Smooth muscle cell (in vitro differentiated cells): ENCODE measurements at regions not wholly inside any gene's neighbourhood (a gene's known extent, or its start where the extent isn't known, plus 50 kb on each side); places are given as distances from the start of the nearest gene placed in this dataset.

Source experiments
- DNase-seq: peaks from one replicate; lab custom pipeline; 2025; ENCODE audit not compliant: unreplicated experiment; lab: John Stamatoyannopoulos, UW
- H2AFZ ChIP-seq: fragments of 200-600 bp; sonication (generic); 2 replicates; pipeline ENCODE4 v1.6.0; 2016; ENCODE audit warnings: antibody characterized with exemption, low read depth, mild to moderate bottlenecking
- H3F3A ChIP-seq: fragments of 200-600 bp; sonication (generic); 2 replicates; pipeline ENCODE4 v1.6.0; 2017; ENCODE audit warnings: antibody characterized with exemption, low read depth
- H3K27ac ChIP-seq: fragments of 200-600 bp; sonication (generic); 2 replicates; pipeline ENCODE4 v1.5.1; 2016; ENCODE audit warnings: low read depth, mild to moderate bottlenecking
- H3K27me3 ChIP-seq: fragments of 200-600 bp; sonication (generic); 2 replicates; pipeline ENCODE4 v1.6.1; 2016; ENCODE audit warnings: low read depth, mild to moderate bottlenecking
- H3K36me3 ChIP-seq: fragments of 200-600 bp; sonication (generic); 2 replicates; pipeline ENCODE4 v1.5.1; 2016; ENCODE audit warnings: low read depth
- H3K4me1 ChIP-seq: fragments of 200-600 bp; sonication (generic); 2 replicates; pipeline ENCODE4 v1.5.1; 2016; ENCODE audit warnings: low read depth
- H3K4me2 ChIP-seq: fragments of 200-600 bp; sonication (generic); 2 replicates; pipeline ENCODE4 v1.6.0; 2016; ENCODE audit warnings: mild to moderate bottlenecking
- H3K4me3 ChIP-seq: fragments of 200-600 bp; sonication (generic); 2 replicates; pipeline ENCODE4 v1.5.1; 2016; ENCODE audit warnings: mild to moderate bottlenecking
- H3K79me2 ChIP-seq: fragments of 200-600 bp; sonication (generic); 2 replicates; pipeline ENCODE4 v1.6.0; 2016; ENCODE audit warnings: low read depth, mild to moderate bottlenecking
- H3K9ac ChIP-seq: fragments of 200-600 bp; sonication (generic); 2 replicates; pipeline ENCODE4 v1.6.0; 2016; ENCODE audit warnings: low read depth
- H3K9me3 ChIP-seq: fragments of 200-600 bp; sonication (generic); replicated peaks from 2 replicates; pipeline ENCODE4 v1.5.1; 2016; ENCODE audit warnings: low read depth
- H4K20me1 ChIP-seq: fragments of 200-600 bp; sonication (generic); 2 replicates; pipeline ENCODE4 v1.6.0; 2016; ENCODE audit warnings: low read depth
- WGBS: methylation state at CpG from one replicate; pipeline ENCODE4 v1.1.7; 2016; ENCODE audit warnings: low lambda C conversion rate; 5-methylcytosine and 5-hydroxymethylcytosine counted together
- TF ChIP-seq, protein P1 (sequence below): fragments of 200-600 bp; sonication (generic); IDR thresholded peaks from 2 replicates; pipeline ENCODE4 v1.5.1; 2017; ENCODE audit warnings: borderline replicate concordance, mild to moderate bottlenecking, antibody characterized with exemption; ENCODE audit not compliant: insufficient read depth, poor library complexity, severe bottlenecking

DNA sequence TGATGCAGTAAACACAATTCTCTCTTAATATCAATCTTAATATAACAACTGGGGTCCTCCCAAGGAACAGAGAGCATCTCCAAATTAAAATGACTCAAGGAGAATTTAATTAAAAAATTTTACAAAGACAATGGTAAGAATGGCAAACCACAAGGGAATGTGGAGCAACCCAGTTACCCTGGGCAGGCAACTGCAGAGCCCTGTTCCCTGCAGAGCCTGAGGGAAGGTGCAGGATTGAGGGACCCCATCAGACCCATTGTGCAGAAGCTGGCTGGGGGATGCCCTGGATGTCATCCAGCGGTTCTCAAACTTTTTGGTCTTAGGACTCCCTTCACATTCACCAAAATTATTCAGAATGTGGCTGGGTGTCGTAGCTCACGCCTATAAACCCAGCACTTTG, 262.8 kb downstream of the FBXO15 start:
- Histone ChIP-seq H3K4me2 (no peak overlapping the region), H3K4me1 (peaks cover 6% of the 10 kb centered on the region), H3F3A (peaks cover 8% of the 10 kb centered on the region), H3K79me2 (no peaks in the 10 kb centered on the region), H2AFZ (no peak overlapping the region), H3K9ac (no peak overlapping the region), H3K36me3 (no peaks in the 10 kb centered on the region), H4K20me1 (no peaks in the 10 kb centered on the region), H3K4me3 (no peak overlapping the region), H3K27me3 (no peaks in the 10 kb centered on the region), H3K9me3 (no peaks in the 10 kb centered on the region), H3K27ac (no peak overlapping the region)
- WGBS: 94% methylated on average over 3 of the region's 3 CpGs
- TF ChIP-seq, protein P1, sequence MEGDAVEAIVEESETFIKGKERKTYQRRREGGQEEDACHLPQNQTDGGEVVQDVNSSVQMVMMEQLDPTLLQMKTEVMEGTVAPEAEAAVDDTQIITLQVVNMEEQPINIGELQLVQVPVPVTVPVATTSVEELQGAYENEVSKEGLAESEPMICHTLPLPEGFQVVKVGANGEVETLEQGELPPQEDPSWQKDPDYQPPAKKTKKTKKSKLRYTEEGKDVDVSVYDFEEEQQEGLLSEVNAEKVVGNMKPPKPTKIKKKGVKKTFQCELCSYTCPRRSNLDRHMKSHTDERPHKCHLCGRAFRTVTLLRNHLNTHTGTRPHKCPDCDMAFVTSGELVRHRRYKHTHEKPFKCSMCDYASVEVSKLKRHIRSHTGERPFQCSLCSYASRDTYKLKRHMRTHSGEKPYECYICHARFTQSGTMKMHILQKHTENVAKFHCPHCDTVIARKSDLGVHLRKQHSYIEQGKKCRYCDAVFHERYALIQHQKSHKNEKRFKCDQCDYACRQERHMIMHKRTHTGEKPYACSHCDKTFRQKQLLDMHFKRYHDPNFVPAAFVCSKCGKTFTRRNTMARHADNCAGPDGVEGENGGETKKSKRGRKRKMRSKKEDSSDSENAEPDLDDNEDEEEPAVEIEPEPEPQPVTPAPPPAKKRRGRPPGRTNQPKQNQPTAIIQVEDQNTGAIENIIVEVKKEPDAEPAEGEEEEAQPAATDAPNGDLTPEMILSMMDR: no peak
- DNase-seq: no peak

DNA sequence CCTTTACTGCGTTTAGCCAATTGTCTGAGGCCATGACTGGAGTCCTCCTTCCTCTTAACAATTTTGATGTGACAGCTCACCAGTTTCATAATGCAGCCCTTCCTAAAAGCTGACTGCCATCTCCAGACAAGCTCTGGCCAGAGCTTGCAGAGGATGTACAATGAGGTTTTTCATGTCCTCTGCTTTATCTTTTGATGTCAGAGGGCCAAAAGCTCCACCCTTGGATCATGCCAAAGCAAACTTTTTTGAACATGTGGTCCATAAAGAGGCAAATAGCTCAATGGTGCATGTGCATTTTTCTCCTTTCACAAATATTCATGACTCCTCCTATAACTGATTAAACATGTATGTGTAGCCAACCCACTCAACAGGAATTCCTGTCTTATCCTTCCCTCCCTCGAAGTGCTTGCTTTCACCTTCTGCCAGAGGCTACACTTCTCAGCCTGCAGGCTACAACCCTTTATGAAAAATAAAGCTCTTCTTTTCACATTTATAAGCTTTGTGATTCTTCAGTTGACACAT, 266.2 kb downstream of the FBXO15 start:
- Histone ChIP-seq H3F3A (peaks cover 15% of the 10 kb centered on the region), H3K27me3 (no peaks in the 10 kb centered on the region), H3K9me3 (no peaks in the 10 kb centered on the region), H3K4me2 (no peak overlapping the region), H3K4me3 (no peak overlapping the region), H4K20me1 (no peaks in the 10 kb centered on the region), H3K36me3 (no peaks in the 10 kb centered on the region), H3K27ac (no peak overlapping the region), H2AFZ (no peak overlapping the region), H3K79me2 (no peaks in the 10 kb centered on the region), H3K9ac (no peak overlapping the region), H3K4me1 (peaks cover 11% of the 10 kb centered on the region)
- TF ChIP-seq, protein P1: no peak
- WGBS: 74% methylated on average over 2 of the region's 2 CpGs
- DNase-seq: no peak

DNA sequence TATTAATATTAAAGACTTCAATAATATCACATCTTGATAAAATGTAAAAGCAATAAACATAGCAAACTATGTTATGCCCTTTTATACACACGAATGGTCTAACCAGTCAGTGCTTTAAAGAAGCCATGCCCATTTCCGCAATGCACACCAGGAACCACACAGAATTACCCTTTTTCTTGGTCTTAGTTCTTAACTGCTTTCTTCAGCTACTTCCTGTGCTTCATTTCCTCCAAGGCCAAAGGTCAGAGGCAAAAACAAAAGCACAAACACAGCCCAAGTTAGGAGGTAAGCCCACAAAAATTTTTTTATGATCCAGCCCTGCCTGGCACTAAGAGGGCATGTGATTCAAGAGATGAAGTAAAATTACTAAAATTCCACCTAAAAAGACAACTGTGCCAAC, 267.2 kb downstream of the FBXO15 start:
- no peaks in the 10 kb centered on the region for H3K27me3 ChIP-seq
- 80% methylated on average over 2 of the region's 2 CpGs for WGBS
- H3K79me2 ChIP-seq: no peaks in the 10 kb centered on the region
- H3K36me3 ChIP-seq: no peaks in the 10 kb centered on the region
- H3K4me1 ChIP-seq: peaks cover 11% of the 10 kb centered on the region
- H4K20me1 ChIP-seq: no peaks in the 10 kb centered on the region
- H3K4me3 ChIP-seq: no peak overlapping the region
- H3K9ac ChIP-seq: peak overlapping the region; percentile 21
- H3F3A ChIP-seq: peaks cover 15% of the 10 kb centered on the region
- TF ChIP-seq, protein P1: no peak
- no peaks in the 10 kb centered on the region for H3K9me3 ChIP-seq
- DNase-seq: no peak
- peak overlapping the region; percentile 81 for H3K27ac ChIP-seq
- peak overlapping the region; percentile 31 for H2AFZ ChIP-seq
- H3K4me2 ChIP-seq: peak overlapping the region; percentile 69

DNA sequence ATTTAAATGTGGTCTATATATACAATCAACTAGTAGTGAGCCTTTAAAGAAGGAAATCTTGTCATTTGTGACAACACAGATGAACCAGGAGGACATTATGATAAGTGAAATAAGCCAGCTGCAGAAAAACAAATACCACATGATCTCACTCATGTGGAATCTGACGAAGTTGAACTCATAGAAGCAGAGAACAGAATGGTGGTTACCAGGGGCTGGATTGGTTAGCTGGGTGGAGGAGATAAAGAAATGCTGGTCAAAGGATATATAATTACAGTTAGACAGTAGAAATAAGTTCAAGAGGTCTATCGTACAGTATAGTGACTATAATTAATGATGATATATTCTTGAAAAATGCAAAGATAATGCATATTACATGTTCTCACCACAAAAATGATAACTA, 267.9 kb downstream of the FBXO15 start:
- Histone ChIP-seq H3K4me2 (peak overlapping the region; percentile 69), H4K20me1 (no peaks in the 10 kb centered on the region), H3K9me3 (no peaks in the 10 kb centered on the region), H3K9ac (peak overlapping the region; percentile 21), H3K4me3 (no peak overlapping the region), H2AFZ (no peak overlapping the region), H3K79me2 (no peaks in the 10 kb centered on the region), H3K36me3 (no peaks in the 10 kb centered on the region), H3K4me1 (peaks cover 11% of the 10 kb centered on the region), H3F3A (peaks cover 15% of the 10 kb centered on the region), H3K27me3 (no peaks in the 10 kb centered on the region), H3K27ac (peak overlapping the region; percentile 81)
- TF ChIP-seq, protein P1: no peak
- 2% methylated on average over 2 of the region's 2 CpGs for WGBS
- DNase-seq: no peak
